ES-I3 (cell line): ENCODE measurements at regions not wholly inside any gene's neighbourhood (a gene's known extent, or its start where the extent isn't known, plus 50 kb on each side); places are given as distances from the start of the nearest gene placed in this dataset.
"Not testable (repeated sequence)": the region's sequence is repeated elsewhere in the genome, so short reads cannot be mapped to it uniquely, and the experiment has no call there.

Source experiments
- H3K36me3 ChIP-seq: 2 replicates; pipeline ENCODE4 v1.6.1; 2013; ENCODE audit warnings: mild to moderate bottlenecking, low read length, control low read depth, moderate library complexity; ENCODE audit not compliant: insufficient read depth
- H3K4me1 ChIP-seq: 2 replicates; pipeline ENCODE4 v1.6.1; 2013; ENCODE audit warnings: mild to moderate bottlenecking, control low read depth, low read length; ENCODE audit not compliant: insufficient read depth
- H3K9ac ChIP-seq: 2 replicates; pipeline ENCODE4 v1.6.1; 2013; ENCODE audit warnings: low read depth, mild to moderate bottlenecking, low read length, moderate library complexity
- H3K9me3 ChIP-seq: 2 replicates; pipeline ENCODE4 v1.6.1; 2013; ENCODE audit warnings: mild to moderate bottlenecking, low read length, moderate library complexity; ENCODE audit not compliant: control insufficient read depth, insufficient read depth

DNA sequence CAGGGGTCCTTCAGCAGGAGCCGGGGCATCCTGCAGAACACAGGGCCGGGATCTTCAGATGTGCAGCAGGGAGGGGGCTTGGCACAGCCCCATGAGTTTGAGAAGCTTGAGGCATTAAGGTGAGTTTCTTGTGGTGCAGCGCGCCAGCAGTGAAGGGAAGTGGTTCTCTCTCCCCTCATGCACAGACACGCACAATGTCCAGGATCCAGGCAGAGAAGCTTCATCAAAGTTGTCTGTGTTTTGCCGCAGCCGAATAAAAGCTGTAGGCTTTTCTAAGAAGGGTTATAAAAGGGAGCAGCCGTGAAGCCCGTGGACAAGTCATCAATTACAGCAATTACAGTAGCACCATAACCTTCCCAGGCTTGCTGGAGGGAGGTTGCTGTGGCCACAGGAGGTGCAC is 491.0 kb upstream of the CDH4 start:
- H3K9me3 ChIP-seq = no peaks in the 10 kb centered on the region
- H3K36me3 ChIP-seq = no peaks in the 10 kb centered on the region
- H3K9ac ChIP-seq = no peak overlapping the region
- H3K4me1 ChIP-seq = no peaks in the 10 kb centered on the region

DNA sequence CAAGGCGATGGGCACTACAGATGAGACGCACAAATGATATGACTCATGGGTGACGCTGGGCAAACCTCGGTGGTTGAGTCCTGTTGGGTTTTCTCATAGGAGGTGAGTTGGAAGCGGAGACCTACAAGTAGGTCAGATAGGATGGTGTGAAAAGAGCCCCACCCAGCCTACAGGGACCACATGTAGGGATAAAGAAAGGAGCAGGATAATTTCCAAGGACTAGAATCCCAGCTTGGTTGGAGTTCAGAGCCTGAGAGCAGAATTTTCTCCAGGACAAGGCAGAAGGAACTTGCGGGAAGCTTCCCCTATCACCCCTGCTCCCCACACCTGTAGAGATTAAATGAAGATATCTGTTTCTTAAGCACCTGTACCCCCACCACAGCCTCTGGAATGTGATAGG is 489.7 kb upstream of the CDH4 start:
- H3K9me3 ChIP-seq = no peaks in the 10 kb centered on the region
- H3K9ac ChIP-seq = no peak overlapping the region
- H3K4me1 ChIP-seq = no peaks in the 10 kb centered on the region
- H3K36me3 ChIP-seq = no peaks in the 10 kb centered on the region

DNA sequence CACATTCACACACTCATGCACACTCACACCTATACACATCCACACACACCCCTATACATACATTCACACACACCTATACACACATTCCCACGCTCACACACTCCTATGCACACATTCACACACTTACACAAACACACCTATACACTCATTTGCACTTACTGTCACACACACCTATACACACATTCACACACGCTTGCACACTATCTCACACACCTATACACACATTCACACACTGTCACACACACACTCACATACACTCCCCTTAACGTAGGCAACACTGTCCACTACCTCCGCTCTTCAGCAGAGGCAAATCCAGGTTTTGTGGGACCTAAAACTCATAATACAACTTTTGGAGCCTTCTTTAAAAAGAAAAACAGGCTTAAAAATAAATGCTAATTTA is 487.7 kb upstream of the CDH4 start:
- Histone ChIP-seq H3K36me3 (no peaks in the 10 kb centered on the region), H3K4me1 (no peaks in the 10 kb centered on the region), H3K9ac (no peak overlapping the region), H3K9me3 (no peaks in the 10 kb centered on the region)

DNA sequence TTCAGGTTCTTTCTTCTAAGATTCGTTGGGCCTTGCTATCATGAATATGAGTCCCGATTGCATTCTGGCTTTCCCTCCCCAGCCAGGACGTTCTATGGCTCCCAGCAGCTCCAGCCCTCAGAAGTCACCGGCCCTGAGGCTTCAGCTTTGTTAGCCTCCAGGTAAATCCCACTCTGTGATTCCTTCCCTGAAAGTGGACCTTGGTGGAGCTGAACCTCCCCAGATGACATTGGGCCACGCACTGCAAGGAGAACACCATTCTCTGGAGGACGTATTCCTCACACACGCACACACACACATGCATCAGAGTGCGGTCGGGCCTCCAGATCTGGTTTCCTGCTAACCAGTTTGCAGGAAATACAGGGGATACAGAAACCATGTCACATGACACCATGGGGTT is 487.3 kb upstream of the CDH4 start:
- Histone ChIP-seq H3K36me3 (no peaks in the 10 kb centered on the region), H3K9ac (no peak overlapping the region), H3K4me1 (no peaks in the 10 kb centered on the region), H3K9me3 (no peaks in the 10 kb centered on the region)

DNA sequence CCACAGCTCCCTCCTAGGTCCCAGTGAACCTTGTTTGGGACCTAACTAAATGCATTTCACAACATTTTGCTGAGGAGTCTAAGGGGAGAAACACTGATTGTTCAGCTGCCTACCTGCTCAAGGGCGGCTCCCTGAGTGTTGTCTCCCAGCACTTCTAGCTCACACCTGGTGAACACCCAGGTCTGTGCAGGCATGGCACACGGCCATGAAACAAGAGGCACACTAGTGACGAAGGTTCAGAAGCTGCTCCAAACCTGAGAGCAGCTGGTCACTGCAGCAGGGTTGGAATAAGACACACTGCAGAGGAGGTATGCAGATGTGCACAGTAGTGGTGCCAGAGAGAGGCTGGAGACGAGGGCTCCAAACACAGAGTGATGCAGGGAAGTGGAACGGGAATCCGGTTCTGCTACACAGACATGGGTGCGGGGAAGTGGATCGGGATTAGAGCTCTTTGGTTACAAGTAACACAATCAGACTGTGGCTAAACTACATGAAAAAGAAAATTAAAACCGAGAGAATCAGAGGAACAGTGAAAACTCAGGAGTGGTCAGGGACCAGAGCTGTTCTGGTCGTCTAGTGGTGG is 486.1 kb upstream of the CDH4 start:
- Histone ChIP-seq H3K4me1 (no peaks in the 10 kb centered on the region), H3K36me3 (no peaks in the 10 kb centered on the region), H3K9ac (no peak overlapping the region), H3K9me3 (no peaks in the 10 kb centered on the region)

DNA sequence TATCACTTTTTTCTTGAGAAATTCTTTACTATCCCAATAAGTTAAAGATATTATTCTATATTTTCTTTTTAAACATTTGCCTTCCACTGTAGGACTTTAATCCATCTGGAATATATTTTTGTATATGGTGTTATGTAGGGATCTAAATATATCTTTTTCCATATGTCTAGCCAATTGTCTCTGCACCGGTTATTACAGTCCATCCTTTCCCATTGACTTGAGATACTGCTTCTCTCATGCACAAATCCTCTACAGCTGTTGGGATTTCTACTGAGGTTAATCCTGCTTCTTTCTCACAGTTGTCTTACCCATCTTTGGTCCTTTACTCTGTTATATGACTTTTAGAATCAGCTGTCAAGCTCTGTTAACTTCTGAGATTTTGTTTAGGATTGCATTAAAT is 483.8 kb upstream of the CDH4 start:
- Histone ChIP-seq H3K4me1 (no peaks in the 10 kb centered on the region), H3K9ac (no peak overlapping the region), H3K9me3 (no peaks in the 10 kb centered on the region), H3K36me3 (no peaks in the 10 kb centered on the region)

DNA sequence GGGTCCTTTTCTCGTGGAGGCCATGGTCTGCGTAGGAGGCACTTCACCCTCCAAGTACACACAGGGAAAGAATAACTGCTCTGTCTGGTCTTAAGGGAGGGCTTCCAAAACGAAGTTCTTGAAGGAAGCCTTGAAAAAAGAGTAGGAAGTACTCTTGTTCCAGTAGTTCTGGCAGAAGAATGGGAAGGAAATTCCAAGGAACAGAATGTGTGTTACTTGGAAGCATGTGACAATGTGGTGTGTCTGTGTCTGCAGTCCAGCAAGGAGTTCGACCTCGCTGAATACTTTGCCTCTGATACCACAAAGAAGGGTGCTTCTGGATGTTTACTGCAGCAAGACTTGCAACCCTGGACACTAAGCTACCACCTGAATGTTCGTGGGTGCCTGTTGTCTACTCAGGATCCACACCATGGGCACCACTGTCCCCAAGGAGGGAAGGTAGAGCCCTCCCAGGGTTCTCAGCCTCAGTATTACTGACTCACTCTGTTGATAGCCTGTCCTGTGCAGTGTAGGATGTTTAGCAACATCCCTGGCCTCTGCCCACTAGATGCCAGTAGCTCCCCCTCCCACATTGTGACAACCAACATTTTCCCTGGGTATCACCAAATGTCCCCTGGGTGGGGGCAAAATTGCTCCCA is 471.6 kb upstream of the CDH4 start:
- H3K36me3 ChIP-seq = no peaks in the 10 kb centered on the region
- no peaks in the 10 kb centered on the region for H3K4me1 ChIP-seq
- no peak overlapping the region for H3K9ac ChIP-seq
- H3K9me3 ChIP-seq = no peaks in the 10 kb centered on the region

DNA sequence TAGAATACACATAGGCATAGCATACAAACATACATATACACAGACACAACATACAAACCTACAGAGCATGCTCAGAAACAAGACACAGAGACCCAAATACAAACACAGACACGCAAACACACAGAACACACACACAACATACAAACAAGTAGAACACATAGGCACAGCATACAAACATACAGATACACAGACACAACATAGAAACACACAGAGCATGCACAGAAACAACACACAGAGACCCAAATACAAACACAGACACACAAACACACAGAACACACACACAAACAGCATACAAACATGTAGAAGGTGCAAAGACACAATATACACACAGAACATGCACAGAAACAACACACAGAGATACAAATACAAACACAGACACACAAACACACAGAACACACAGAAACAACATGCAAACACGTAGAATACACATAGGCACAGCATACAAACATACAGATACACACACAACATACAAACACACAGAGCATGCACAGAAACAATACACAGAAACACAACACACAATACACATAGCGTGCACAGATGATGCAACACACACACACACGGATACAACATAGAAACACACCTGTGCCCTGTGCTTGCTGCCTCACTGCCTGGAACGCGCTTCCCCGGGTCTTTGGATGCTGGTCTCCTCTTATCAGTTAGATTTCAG is 469.0 kb upstream of the CDH4 start:
- no peaks in the 10 kb centered on the region for H3K36me3 ChIP-seq
- H3K9me3 ChIP-seq = no peaks in the 10 kb centered on the region
- no peaks in the 10 kb centered on the region for H3K4me1 ChIP-seq
- H3K9ac ChIP-seq = no peak overlapping the region

DNA sequence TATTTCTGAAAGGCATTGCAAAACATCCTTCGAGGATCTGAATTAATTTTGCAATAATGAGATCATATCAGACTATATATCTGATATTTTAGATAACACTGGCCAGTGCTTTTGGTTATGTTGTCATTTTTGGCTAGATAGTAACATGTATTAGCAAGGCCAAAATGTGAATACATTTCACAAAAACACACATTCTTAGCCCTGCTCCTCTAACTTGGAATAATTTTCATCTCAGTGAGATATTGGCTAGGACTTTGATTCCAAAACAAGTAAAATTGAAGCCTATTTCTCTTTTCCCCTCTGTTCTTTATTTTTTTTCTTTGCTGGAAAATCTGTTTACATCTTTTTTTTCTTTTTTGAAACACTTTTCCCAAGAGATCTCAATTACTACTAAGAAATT is 466.8 kb upstream of the CDH4 start:
- Histone ChIP-seq H3K4me1 (0 out of 2 replicates have a peak, but pooled peaks cover 5% of the 10 kb centered on the region), H3K9ac (no peak overlapping the region), H3K36me3 (no peaks in the 10 kb centered on the region), H3K9me3 (no peaks in the 10 kb centered on the region; the same call in 1 of the 2 replicates)

DNA sequence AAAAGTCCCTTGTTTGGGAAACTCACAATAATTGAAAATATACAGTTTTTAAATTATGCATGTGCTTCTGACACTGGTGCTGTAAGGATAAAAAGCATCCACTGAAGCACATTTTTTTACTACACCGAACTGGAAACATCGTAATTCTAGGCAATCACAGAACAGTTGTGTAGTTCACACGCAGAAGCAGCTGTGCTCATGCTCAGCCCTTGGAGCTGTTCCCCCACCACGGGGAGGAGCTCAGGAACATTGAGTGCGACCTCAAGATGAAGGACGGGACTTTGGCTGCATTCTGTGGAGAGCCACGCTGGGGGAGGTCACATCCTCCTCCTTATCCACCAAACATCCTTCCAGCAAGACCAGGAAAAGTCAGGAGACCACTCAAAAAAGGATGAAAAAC is 466.3 kb upstream of the CDH4 start:
- Histone ChIP-seq H3K36me3 (no peaks in the 10 kb centered on the region), H3K4me1 (0 out of 2 replicates have a peak, but pooled peaks cover 5% of the 10 kb centered on the region), H3K9me3 (no peaks in the 10 kb centered on the region; the same call in 1 of the 2 replicates), H3K9ac (no peak overlapping the region)

DNA sequence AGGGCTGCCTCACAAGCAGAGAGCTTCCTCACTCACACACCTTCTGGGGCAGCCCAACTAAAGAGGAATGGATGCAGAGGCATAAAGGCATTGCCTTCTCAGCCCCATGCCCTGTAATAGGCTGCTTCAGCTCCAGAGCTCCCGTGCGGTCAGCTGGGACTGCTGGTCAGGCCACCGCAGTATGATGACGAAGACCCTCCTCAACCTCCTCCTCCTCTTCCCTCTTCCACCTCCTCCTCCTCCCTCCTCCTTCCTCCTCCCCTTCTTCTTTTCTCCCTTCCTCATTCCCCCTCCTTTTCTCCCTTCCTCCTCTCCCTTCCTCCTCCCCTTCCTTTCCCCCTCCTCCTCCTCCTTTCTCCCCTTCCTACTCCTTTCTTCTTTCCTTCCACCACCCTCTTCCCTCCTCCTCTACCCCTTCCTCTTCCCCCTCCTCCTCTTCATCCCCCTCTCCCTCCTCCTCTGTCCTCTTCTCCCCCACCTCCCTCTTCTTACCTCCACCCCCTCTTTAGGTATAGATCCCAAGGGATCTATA is 465.3 kb upstream of the CDH4 start:
- Histone ChIP-seq H3K4me1 (0 out of 2 replicates have a peak, but pooled peaks cover 5% of the 10 kb centered on the region), H3K9me3 (no peaks in the 10 kb centered on the region; the same call in 1 of the 2 replicates), H3K9ac (no peak overlapping the region), H3K36me3 (no peaks in the 10 kb centered on the region)

DNA sequence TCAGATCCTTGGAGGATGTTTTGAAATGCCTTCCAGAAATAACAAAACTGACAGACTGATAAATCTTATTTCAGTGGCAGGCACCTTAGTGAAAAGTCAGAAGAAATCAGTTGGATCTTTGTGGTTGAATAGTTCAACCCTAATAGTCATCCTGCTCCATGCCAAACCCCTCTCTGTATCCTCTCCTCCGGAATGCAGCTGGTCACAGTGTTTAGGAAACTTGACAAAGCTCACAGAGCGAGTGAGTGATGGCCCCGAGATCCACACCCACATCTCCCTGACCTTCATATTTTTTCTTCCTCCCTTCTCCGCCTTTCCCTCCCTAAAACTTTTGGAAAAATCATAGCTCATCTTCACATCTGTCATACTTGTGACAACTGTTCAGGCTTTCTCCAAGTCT is 464.8 kb upstream of the CDH4 start:
- H3K4me1 ChIP-seq = 0 out of 2 replicates have a peak, but pooled peaks cover 5% of the 10 kb centered on the region
- H3K36me3 ChIP-seq = no peaks in the 10 kb centered on the region
- H3K9ac ChIP-seq = no peak overlapping the region
- H3K9me3 ChIP-seq = no peaks in the 10 kb centered on the region; the same call in none of the 2 replicates

DNA sequence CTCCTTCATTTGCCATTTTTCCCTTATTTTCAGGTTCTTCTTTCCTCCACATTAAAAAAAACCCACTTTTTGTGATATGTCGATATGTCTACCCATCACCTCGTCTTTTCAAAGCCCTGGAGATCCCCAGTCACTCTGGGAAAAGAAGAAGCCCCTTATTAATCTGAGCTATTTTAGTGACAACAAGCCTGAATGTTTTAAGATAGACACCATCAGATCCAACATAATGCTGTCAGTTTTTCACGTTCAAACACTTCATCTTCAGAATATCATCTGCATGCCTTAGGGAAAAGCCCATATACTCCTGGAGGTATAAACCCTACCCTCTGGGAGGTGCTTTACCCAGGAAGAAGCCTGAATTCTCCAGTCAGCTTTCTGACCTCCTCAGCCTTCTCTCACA is 464.0 kb upstream of the CDH4 start:
- Histone ChIP-seq H3K9me3 (no peaks in the 10 kb centered on the region; the same call in none of the 2 replicates), H3K9ac (no peak overlapping the region), H3K36me3 (no peaks in the 10 kb centered on the region), H3K4me1 (0 out of 2 replicates have a peak, but pooled peaks cover 5% of the 10 kb centered on the region)

DNA sequence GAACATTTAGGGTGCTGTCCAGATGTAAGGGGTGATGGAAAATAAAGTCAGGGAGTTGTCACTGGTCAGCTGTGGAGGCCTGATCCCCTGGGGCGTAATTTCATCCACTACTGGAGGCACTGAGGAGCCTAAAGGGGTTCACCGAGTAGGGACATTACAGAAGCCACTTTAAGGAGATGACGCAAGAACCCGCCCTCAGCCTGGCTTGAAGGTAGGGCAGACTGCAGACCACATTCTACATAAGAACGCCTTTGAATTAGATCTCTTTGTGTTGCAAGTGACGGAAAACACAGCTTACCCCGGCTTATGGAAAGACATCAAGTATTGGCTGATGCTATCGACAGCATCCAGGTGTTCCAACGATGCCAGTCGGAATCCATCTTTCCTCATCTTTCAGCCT is 462.7 kb upstream of the CDH4 start:
- H3K9ac ChIP-seq = no peak overlapping the region
- H3K36me3 ChIP-seq = no peaks in the 10 kb centered on the region
- H3K4me1 ChIP-seq = 0 out of 2 replicates have a peak, but pooled peaks cover 5% of the 10 kb centered on the region
- H3K9me3 ChIP-seq = no peaks in the 10 kb centered on the region; the same call in none of the 2 replicates

DNA sequence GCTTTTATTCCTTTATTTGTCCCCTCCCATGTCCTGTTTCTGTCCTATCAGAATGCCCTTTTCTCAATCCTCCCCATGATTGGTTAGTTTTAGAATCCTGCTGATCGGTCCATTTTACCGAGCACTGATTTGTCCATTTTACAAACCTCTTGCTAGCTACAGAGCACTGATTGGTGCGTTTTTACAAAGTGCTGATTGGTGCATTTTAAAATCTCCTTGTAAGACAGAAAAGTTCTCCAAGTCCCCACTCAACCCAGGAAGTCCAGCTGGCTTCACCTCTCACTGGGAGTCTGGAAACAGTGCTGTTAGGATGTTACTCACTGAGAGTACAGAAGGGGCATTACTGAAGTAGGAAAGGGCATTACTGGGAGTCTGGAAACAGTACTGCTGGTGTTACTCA is 461.7 kb upstream of the CDH4 start:
- not testable (repeated sequence) for H3K4me1 ChIP-seq, H3K9me3 ChIP-seq, H3K9ac ChIP-seq, H3K36me3 ChIP-seq
